ENCODE measurements at regions not wholly inside any gene's neighbourhood (a gene's known extent, or its start where the extent isn't known, plus 50 kb on each side); places are given as distances from the start of the nearest gene placed in this dataset.

DNA sequence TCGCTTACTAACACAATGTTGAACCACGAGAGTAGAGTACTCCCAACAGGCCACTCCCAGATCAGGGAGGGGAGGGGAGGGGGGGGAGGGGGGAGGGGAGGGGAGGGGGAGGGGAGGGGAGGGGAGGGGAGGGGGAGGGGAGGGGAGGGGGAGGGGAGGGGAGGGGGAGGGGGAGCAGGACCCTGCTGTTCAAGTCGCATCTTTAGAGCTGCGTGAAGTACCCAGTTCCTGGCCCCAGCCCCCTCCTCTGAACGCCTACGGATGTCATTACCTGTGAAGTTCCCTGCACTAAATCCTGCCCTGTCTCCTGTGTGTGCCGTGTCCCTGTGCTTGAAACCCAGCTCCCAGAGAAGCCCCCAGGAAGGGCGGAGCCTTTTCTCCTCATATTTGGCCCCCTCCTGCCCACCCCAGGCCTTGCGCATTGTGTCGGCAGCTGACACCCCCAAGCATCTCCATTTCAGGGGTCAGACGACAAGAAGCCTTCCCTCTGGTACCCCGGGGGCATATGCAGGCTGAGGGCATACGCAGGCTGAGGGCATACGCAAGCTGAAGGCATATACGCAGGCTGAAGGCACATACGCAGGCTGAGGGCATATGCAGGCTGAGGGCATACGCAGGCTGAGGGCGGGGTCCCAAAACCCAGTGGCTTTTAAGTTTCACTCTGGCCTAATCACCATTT is 330.2 kb downstream of the C16orf95 start:
- TF ChIP-seq, protein P1, sequence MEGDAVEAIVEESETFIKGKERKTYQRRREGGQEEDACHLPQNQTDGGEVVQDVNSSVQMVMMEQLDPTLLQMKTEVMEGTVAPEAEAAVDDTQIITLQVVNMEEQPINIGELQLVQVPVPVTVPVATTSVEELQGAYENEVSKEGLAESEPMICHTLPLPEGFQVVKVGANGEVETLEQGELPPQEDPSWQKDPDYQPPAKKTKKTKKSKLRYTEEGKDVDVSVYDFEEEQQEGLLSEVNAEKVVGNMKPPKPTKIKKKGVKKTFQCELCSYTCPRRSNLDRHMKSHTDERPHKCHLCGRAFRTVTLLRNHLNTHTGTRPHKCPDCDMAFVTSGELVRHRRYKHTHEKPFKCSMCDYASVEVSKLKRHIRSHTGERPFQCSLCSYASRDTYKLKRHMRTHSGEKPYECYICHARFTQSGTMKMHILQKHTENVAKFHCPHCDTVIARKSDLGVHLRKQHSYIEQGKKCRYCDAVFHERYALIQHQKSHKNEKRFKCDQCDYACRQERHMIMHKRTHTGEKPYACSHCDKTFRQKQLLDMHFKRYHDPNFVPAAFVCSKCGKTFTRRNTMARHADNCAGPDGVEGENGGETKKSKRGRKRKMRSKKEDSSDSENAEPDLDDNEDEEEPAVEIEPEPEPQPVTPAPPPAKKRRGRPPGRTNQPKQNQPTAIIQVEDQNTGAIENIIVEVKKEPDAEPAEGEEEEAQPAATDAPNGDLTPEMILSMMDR (conservative IDR thresholded peaks at IDR 0.05 in 1 of 2, IDR thresholded peaks at IDR 0.05 in 1 of 2; ENCODE audit: low read depth in 1 of 2, low read length in 2 of 2), result no peak
- TF ChIP-seq EZH2 (IDR thresholded peaks at IDR 0.05; ENCODE audit: low read length, missing control alignments), result no peak
